GM12878 (cell line): ENCODE measurements at regions not wholly inside any gene's neighbourhood (a gene's known extent, or its start where the extent isn't known, plus 50 kb on each side); places are given as distances from the start of the nearest gene placed in this dataset.

ENCODE experiments used
- ATF7 ChIP-seq: fragments of 450-650 bp; IDR thresholded peaks from 2 replicates; pipeline ENCODE4 v1.6.1; 2016; ENCODE audit warnings: low read depth, mild to moderate bottlenecking
- BACH1 ChIP-seq: fragments of 450-650 bp; IDR thresholded peaks from 2 replicates; pipeline ENCODE4 v1.6.1; 2017; ENCODE audit warnings: mild to moderate bottlenecking, borderline replicate concordance
- IKZF1 ChIP-seq: fragments of 450-650 bp; conservative IDR thresholded peaks from 2 replicates; pipeline ENCODE4 v1.6.1; 2017; ENCODE audit warnings: antibody characterized with exemption, mild to moderate bottlenecking
- KDM1A ChIP-seq: fragments of 200-600 bp; sonication (generic); IDR thresholded peaks from 2 replicates; pipeline ENCODE4 v1.6.1; 2016; ENCODE audit warnings: borderline replicate concordance
- LARP7 ChIP-seq: fragments of 450-650 bp; IDR thresholded peaks from 2 replicates; pipeline ENCODE4 v1.6.1; 2017; ENCODE audit warnings: mild to moderate bottlenecking
- NKRF ChIP-seq: fragments of 450-650 bp; conservative IDR thresholded peaks from 2 replicates; pipeline ENCODE4 v1.6.1; 2017; ENCODE audit warnings: mild to moderate bottlenecking, moderate library complexity
- NR2F1 ChIP-seq: fragments of 450-650 bp; conservative IDR thresholded peaks from 2 replicates; pipeline ENCODE4 v1.6.1; 2017; ENCODE audit warnings: mild to moderate bottlenecking
- PAX8 ChIP-seq: fragments of 450-650 bp; IDR thresholded peaks from 2 replicates; pipeline ENCODE4 v1.6.1; 2017; ENCODE audit warnings: mild to moderate bottlenecking, moderate library complexity
- PBX3 ChIP-seq: IDR thresholded peaks from 2 replicates; pipeline ENCODE4 v1.6.1; 2011; ENCODE audit warnings: mild to moderate bottlenecking, low read depth, low read length, moderate library complexity; ENCODE audit not compliant: insufficient replicate concordance
- SMC3 ChIP-seq: IDR thresholded peaks from 2 replicates; pipeline ENCODE4 v1.6.1; 2011; ENCODE audit warnings: low read length, improper control_type of control experiment, borderline replicate concordance
- SUZ12 ChIP-seq: fragments of 200-600 bp; sonication (generic); IDR thresholded peaks from one replicate; pipeline ENCODE4 v1.6.1; 2018; ENCODE audit warnings: antibody characterized with exemption, mild to moderate bottlenecking; ENCODE audit not compliant: unreplicated experiment
- TF ChIP-seq, protein P1 (sequence below): fragments of 450-650 bp; formaldehyde crosslinking; IDR thresholded peaks from 2 replicates; pipeline ENCODE4 v1.5.0; 2022; ENCODE audit warnings: mild to moderate bottlenecking, missing genetic modification characterization
- TF ChIP-seq, protein P2 (sequence below): fragments of 450-650 bp; IDR thresholded peaks from 2 replicates; pipeline ENCODE4 v1.6.1; 2017; ENCODE audit warnings: antibody characterized with exemption, mild to moderate bottlenecking, moderate library complexity
- TF ChIP-seq, protein P3 (sequence below): fragments of 450-650 bp; IDR thresholded peaks from 2 replicates; pipeline ENCODE4 v1.6.1; 2016; ENCODE audit warnings: mild to moderate bottlenecking, moderate library complexity, borderline replicate concordance

DNA sequence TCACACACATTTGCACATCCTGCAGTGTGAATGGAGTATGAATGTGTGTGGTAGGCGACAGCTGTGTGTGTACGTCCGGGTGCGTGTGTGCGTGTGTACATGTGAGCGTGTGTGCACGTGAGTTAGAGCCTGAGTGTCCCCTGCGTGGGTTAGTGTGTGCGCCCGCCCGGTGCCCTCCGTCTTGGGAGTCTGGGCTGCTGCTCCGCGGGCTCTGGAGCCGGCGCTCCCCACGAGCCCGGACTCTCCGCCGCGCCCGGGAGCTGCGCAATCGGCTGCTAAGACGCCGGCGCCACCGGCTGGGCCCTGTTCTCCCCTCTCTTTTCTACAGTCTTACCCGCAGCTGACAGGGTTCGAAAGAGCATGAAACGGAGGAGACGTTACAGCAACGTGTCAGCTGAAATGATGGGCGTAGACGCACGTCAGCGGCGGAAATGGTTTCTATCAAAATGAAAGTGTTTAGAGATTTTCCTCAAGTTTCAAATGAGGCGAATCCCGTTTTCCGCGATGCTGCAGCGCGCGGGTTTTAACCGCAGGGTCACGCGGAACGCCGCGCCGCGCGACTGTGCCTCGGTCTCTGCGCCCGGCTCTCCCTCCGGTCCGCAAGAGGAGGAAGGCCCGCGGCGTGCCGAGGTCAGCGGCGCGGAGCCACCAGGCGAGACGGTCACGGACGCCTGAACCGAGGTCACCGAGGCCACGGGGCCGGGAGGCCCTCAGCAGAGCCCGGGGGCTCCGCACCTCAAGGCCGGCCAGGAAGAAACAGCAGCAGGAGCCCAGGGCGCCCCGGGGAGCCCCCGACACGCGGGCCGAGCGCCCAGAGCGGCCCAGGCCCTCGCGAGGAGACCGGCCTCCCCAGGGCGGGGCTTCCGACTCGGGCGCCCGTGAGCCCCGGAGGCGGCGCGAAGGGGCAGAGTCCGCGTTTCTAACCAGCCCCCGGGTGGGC is 95.3 kb upstream of the BHLHE23 start (continued):
- TF ChIP-seq, protein P1, sequence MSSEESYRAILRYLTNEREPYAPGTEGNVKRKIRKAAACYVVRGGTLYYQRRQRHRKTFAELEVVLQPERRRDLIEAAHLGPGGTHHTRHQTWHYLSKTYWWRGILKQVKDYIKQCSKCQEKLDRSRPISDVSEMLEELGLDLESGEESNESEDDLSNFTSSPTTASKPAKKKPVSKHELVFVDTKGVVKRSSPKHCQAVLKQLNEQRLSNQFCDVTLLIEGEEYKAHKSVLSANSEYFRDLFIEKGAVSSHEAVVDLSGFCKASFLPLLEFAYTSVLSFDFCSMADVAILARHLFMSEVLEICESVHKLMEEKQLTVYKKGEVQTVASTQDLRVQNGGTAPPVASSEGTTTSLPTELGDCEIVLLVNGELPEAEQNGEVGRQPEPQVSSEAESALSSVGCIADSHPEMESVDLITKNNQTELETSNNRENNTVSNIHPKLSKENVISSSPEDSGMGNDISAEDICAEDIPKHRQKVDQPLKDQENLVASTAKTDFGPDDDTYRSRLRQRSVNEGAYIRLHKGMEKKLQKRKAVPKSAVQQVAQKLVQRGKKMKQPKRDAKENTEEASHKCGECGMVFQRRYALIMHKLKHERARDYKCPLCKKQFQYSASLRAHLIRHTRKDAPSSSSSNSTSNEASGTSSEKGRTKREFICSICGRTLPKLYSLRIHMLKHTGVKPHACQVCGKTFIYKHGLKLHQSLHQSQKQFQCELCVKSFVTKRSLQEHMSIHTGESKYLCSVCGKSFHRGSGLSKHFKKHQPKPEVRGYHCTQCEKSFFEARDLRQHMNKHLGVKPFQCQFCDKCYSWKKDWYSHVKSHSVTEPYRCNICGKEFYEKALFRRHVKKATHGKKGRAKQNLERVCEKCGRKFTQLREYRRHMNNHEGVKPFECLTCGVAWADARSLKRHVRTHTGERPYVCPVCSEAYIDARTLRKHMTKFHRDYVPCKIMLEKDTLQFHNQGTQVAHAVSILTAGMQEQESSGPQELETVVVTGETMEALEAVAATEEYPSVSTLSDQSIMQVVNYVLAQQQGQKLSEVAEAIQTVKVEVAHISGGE = no peak
- TF ChIP-seq, protein P2, sequence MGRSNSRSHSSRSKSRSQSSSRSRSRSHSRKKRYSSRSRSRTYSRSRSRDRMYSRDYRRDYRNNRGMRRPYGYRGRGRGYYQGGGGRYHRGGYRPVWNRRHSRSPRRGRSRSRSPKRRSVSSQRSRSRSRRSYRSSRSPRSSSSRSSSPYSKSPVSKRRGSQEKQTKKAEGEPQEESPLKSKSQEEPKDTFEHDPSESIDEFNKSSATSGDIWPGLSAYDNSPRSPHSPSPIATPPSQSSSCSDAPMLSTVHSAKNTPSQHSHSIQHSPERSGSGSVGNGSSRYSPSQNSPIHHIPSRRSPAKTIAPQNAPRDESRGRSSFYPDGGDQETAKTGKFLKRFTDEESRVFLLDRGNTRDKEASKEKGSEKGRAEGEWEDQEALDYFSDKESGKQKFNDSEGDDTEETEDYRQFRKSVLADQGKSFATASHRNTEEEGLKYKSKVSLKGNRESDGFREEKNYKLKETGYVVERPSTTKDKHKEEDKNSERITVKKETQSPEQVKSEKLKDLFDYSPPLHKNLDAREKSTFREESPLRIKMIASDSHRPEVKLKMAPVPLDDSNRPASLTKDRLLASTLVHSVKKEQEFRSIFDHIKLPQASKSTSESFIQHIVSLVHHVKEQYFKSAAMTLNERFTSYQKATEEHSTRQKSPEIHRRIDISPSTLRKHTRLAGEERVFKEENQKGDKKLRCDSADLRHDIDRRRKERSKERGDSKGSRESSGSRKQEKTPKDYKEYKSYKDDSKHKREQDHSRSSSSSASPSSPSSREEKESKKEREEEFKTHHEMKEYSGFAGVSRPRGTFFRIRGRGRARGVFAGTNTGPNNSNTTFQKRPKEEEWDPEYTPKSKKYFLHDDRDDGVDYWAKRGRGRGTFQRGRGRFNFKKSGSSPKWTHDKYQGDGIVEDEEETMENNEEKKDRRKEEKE = no peak
- 0 out of 2 replicates have a peak, but pooled peaks have one; percentile 15 for TF ChIP-seq BACH1
- TF ChIP-seq SUZ12 = no peak
- TF ChIP-seq NR2F1 = peak; percentile 96
- no peak for TF ChIP-seq ATF7
- TF ChIP-seq PAX8 = no peak
- no peak for TF ChIP-seq PBX3
- TF ChIP-seq IKZF1 = peak; percentile 80
- TF ChIP-seq SMC3 = no peak
- TF ChIP-seq LARP7 = no peak; the same call in 1 of the 2 replicates
- peak; percentile 17; the same call in 1 of the 2 replicates for TF ChIP-seq NKRF
- TF ChIP-seq, protein P3, sequence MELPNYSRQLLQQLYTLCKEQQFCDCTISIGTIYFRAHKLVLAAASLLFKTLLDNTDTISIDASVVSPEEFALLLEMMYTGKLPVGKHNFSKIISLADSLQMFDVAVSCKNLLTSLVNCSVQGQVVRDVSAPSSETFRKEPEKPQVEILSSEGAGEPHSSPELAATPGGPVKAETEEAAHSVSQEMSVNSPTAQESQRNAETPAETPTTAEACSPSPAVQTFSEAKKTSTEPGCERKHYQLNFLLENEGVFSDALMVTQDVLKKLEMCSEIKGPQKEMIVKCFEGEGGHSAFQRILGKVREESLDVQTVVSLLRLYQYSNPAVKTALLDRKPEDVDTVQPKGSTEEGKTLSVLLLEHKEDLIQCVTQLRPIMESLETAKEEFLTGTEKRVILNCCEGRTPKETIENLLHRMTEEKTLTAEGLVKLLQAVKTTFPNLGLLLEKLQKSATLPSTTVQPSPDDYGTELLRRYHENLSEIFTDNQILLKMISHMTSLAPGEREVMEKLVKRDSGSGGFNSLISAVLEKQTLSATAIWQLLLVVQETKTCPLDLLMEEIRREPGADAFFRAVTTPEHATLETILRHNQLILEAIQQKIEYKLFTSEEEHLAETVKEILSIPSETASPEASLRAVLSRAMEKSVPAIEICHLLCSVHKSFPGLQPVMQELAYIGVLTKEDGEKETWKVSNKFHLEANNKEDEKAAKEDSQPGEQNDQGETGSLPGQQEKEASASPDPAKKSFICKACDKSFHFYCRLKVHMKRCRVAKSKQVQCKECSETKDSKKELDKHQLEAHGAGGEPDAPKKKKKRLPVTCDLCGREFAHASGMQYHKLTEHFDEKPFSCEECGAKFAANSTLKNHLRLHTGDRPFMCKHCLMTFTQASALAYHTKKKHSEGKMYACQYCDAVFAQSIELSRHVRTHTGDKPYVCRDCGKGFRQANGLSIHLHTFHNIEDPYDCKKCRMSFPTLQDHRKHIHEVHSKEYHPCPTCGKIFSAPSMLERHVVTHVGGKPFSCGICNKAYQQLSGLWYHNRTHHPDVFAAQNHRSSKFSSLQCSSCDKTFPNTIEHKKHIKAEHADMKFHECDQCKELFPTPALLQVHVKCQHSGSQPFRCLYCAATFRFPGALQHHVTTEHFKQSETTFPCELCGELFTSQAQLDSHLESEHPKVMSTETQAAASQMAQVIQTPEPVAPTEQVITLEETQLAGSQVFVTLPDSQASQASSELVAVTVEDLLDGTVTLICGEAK = no peak
- no peak for TF ChIP-seq KDM1A
